GM12878 (cell line): ENCODE measurements at regions not wholly inside any gene's neighbourhood (a gene's known extent, or its start where the extent isn't known, plus 50 kb on each side); places are given as distances from the start of the nearest gene placed in this dataset.

Experiments used
- ATAC-seq: fragments of 200-7000 bp; cut with Tn5 transposase; 3 replicates; pipeline ENCODE4 v1.9.1; 2020; ENCODE audit warnings: mild to moderate bottlenecking, moderate library complexity
- BruUV-seq: library from RNA; stranded (reverse); fragments of 400-500 nt; replicated peaks from 2 replicates; lab custom pipeline; 2021; lab: Mats Ljungman, UMichigan
- CTCF ChIA-PET: fragments of 300-600 bp; sonication (Branson Sonifier 250); formaldehyde crosslinking; extraction: SDS; loops from one replicate; lab custom pipeline; 2021; ENCODE audit warnings: inconsistent platforms; lab: Yijun Ruan, JAX
- POLR2A ChIA-PET: fragments of 350-600 bp; formaldehyde crosslinking; extraction: SDS; loops from one replicate; lab custom pipeline; 2021; ENCODE audit warnings: inconsistent platforms; lab: Charles Lee
- RAD21 ChIA-PET: fragments of 300-600 bp; sonication (Branson Sonifier 250); formaldehyde crosslinking; loops from one replicate; lab custom pipeline; 2023; ENCODE audit warnings: antibody characterized with exemption; ENCODE audit not compliant: unreplicated experiment; lab: Charles Lee
- SMC1A ChIA-PET: fragments of 300-600 bp; sonication (Branson Sonifier 250); formaldehyde crosslinking; loops from one replicate; lab custom pipeline; 2023; ENCODE audit not compliant: unreplicated experiment, uncharacterized antibody; lab: Charles Lee
- DNase-seq: peaks from one replicate; pipeline ENCODE4 v3.0.0-alpha.2; 2011; ENCODE audit warnings: low read depth, low spot score
- FAIRE-seq: peaks from 3 replicates; lab custom pipeline; 2011; peaks lifted over from hg19 to GRCh38; lab: Jason Lieb, UNC
- H2AFZ ChIP-seq: 2 replicates; pipeline ENCODE4 v1.6.0; 2011; ENCODE audit warnings: low read depth, low read length, control low read depth; ENCODE audit not compliant: control insufficient read depth
- H3K27ac ChIP-seq: 2 replicates; pipeline ENCODE4 v1.5.1; 2011; ENCODE audit warnings: control low read depth; ENCODE audit not compliant: control insufficient read depth, insufficient read depth
- H3K27me3 ChIP-seq, 2 experiments: replicated peaks in 1 of 2; 2 replicates each; pipeline versions ENCODE4 v1.6.0 to v1.6.1; 2011; ENCODE audit warnings: low read length in 1 of 2; ENCODE audit not compliant: control insufficient read depth in 2 of 2, insufficient read depth in 2 of 2
- H3K36me3 ChIP-seq, 2 experiments: 2 replicates each; pipeline ENCODE4 v1.5.1; 2011; ENCODE audit warnings: low read length in 1 of 2; ENCODE audit not compliant: control insufficient read depth in 2 of 2, insufficient read depth in 2 of 2
- H3K4me1 ChIP-seq: 2 replicates; pipeline ENCODE4 v1.6.1; 2011; ENCODE audit warnings: mild to moderate bottlenecking, low read length, moderate library complexity, mixed read lengths; ENCODE audit not compliant: control insufficient read depth, insufficient read depth
- H3K4me2 ChIP-seq: 2 replicates; pipeline ENCODE4 v1.6.0; 2011; ENCODE audit warnings: control low read depth; ENCODE audit not compliant: control insufficient read depth, insufficient read depth
- H3K4me3 ChIP-seq: fragments of 200-600 bp; sonication (generic); 2 replicates; pipeline ENCODE4 v1.5.1; 2016
- H3K79me2 ChIP-seq: 2 replicates; pipeline ENCODE4 v1.6.0; 2011; ENCODE audit warnings: low read length; ENCODE audit not compliant: control insufficient read depth, insufficient read depth
- H3K9ac ChIP-seq: 2 replicates; pipeline ENCODE4 v1.8.0; 2011; ENCODE audit warnings: low read length, control low read depth, mixed read lengths; ENCODE audit not compliant: control insufficient read depth, insufficient read depth
- H3K9me3 ChIP-seq: replicated peaks from 3 replicates; pipeline ENCODE4 v1.5.1; 2011; ENCODE audit warnings: mild to moderate bottlenecking, low read length; ENCODE audit not compliant: control insufficient read depth, insufficient read depth
- H4K20me1 ChIP-seq: 2 replicates; pipeline ENCODE4 v1.6.0; 2011; ENCODE audit not compliant: control insufficient read depth, insufficient read depth
- BACH1 ChIP-seq: fragments of 450-650 bp; IDR thresholded peaks from 2 replicates; pipeline ENCODE4 v1.6.1; 2017; ENCODE audit warnings: mild to moderate bottlenecking, borderline replicate concordance
- CEBPB ChIP-seq, 2 experiments: fragments of 150-350 bp in 1 of 2; IDR thresholded peaks; 2 replicates each; pipeline ENCODE4 v1.6.1; 2012 to 2014; ENCODE audit warnings: low read depth in 2 of 2, low read length in 2 of 2, borderline replicate concordance in 1 of 2, inconsistent platforms in 1 of 2
- CHD4 ChIP-seq: fragments of 200-600 bp; sonication (generic); IDR thresholded peaks from 2 replicates; pipeline ENCODE4 v1.6.1; 2016; ENCODE audit warnings: mild to moderate bottlenecking
- CREB1 ChIP-seq: IDR thresholded peaks from 2 replicates; pipeline ENCODE4 v1.6.1; 2012; ENCODE audit warnings: low read depth, mild to moderate bottlenecking, inconsistent platforms
- DPF2 ChIP-seq: fragments of 450-650 bp; IDR thresholded peaks from 2 replicates; pipeline ENCODE4 v1.6.1; 2017; ENCODE audit warnings: mild to moderate bottlenecking
- GATAD2B ChIP-seq: fragments of 450-650 bp; conservative IDR thresholded peaks from 2 replicates; pipeline ENCODE4 v1.6.1; 2017; ENCODE audit warnings: low read depth, mild to moderate bottlenecking, moderate library complexity
- RAD51 ChIP-seq: fragments of 450-650 bp; IDR thresholded peaks from 2 replicates; pipeline ENCODE4 v1.6.1; 2016; ENCODE audit warnings: moderate library complexity, mild to moderate bottlenecking, inconsistent platforms
- RCOR1 ChIP-seq: conservative IDR thresholded peaks from 2 replicates; pipeline ENCODE4 v1.6.1; 2012; ENCODE audit warnings: low read depth, low read length, improper control_type of control experiment
- SREBF1 ChIP-seq: IDR thresholded peaks from 2 replicates; pipeline ENCODE4 v1.6.1; 2012; ENCODE audit warnings: mild to moderate bottlenecking, low read length
- SREBF2 ChIP-seq: IDR thresholded peaks from 2 replicates; pipeline ENCODE4 v1.6.1; 2012; ENCODE audit warnings: mild to moderate bottlenecking, low read length
- TCF12 ChIP-seq: IDR thresholded peaks from 2 replicates; pipeline ENCODE4 v1.6.1; 2011; ENCODE audit warnings: low read depth, mild to moderate bottlenecking, low read length
- ZNF217 ChIP-seq: fragments of 450-650 bp; IDR thresholded peaks from 2 replicates; pipeline ENCODE4 v1.6.1; 2017; ENCODE audit warnings: antibody characterized with exemption, mild to moderate bottlenecking
- ZNF24 ChIP-seq: fragments of 450-650 bp; IDR thresholded peaks from 2 replicates; pipeline ENCODE4 v1.6.1; 2017; ENCODE audit warnings: antibody characterized with exemption, mild to moderate bottlenecking
- WGBS: methylation state at CpG from one replicate; pipeline ENCODE4 v1.1.6; 2016; ENCODE audit warnings: low lambda C conversion rate; ENCODE audit not compliant: insufficient replicate concordance, insufficient coverage; ENCODE audit errors: missing lambda C conversion rate; 5-methylcytosine and 5-hydroxymethylcytosine counted together
- in situ Hi-C: fragments of 300-500 bp; cut with MboI; formaldehyde crosslinking; loops from 9 replicates; pipeline ENCODE4 v1.14.3; 2018; ENCODE audit warnings: mixed read lengths
- intact Hi-C: fragments of 100-400 bp; cut with micrococcal nuclease; formaldehyde crosslinking; loops from one replicate; pipeline ENCODE4 v1.14.2; 2022; ENCODE audit not compliant: unreplicated experiment
- TF ChIP-seq, protein P1 (sequence below): fragments of 450-650 bp; IDR thresholded peaks from 2 replicates; pipeline ENCODE4 v1.6.1; 2014; ENCODE audit warnings: mild to moderate bottlenecking
- TF ChIP-seq, protein P2 (sequence below): IDR thresholded peaks from 2 replicates; pipeline ENCODE4 v1.6.1; 2012; ENCODE audit warnings: low read depth, low read length, improper control_type of control experiment
- TF ChIP-seq, protein P3 (sequence below): IDR thresholded peaks from 2 replicates; pipeline ENCODE4 v1.6.1; 2012; ENCODE audit warnings: improper control_type of control experiment, low read depth, low read length; ENCODE audit not compliant: insufficient replicate concordance

DNA sequence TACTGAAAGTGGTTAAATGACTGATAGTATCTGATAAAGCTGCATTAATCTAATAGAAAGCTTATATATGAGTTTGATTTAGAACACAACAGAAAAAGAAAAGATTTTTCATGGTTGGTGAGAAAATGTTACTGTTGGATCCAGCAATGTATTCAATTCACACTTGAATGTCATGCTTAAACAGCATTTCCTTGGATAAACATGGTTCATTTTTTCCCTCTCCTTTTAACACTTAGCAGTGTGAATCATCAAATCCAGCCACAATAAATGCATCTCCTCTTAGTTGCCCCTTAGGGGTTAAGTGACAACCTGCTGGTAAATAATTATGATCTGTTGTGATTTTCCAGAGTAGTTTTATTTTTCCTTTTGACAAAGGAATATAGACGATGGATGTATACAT is 74.9 kb upstream of the GRIP1 start (continued):
- TF ChIP-seq BACH1 (no peak), SREBF1 (no peak), CREB1 (no peak), RCOR1 (no peak), CEBPB (IDR thresholded peaks at IDR 0.05; ENCODE audit: borderline replicate concordance in 1 of 2, low read depth in 2 of 2, low read length in 2 of 2) (no peak), TCF12 (no peak), CHD4 (no peak), SREBF2 (no peak)
- TF ChIP-seq, protein P1, sequence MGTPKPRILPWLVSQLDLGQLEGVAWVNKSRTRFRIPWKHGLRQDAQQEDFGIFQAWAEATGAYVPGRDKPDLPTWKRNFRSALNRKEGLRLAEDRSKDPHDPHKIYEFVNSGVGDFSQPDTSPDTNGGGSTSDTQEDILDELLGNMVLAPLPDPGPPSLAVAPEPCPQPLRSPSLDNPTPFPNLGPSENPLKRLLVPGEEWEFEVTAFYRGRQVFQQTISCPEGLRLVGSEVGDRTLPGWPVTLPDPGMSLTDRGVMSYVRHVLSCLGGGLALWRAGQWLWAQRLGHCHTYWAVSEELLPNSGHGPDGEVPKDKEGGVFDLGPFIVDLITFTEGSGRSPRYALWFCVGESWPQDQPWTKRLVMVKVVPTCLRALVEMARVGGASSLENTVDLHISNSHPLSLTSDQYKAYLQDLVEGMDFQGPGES: no peak
- TF ChIP-seq, protein P2, sequence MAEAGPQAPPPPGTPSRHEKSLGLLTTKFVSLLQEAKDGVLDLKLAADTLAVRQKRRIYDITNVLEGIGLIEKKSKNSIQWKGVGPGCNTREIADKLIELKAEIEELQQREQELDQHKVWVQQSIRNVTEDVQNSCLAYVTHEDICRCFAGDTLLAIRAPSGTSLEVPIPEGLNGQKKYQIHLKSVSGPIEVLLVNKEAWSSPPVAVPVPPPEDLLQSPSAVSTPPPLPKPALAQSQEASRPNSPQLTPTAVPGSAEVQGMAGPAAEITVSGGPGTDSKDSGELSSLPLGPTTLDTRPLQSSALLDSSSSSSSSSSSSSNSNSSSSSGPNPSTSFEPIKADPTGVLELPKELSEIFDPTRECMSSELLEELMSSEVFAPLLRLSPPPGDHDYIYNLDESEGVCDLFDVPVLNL: no peak

DNA sequence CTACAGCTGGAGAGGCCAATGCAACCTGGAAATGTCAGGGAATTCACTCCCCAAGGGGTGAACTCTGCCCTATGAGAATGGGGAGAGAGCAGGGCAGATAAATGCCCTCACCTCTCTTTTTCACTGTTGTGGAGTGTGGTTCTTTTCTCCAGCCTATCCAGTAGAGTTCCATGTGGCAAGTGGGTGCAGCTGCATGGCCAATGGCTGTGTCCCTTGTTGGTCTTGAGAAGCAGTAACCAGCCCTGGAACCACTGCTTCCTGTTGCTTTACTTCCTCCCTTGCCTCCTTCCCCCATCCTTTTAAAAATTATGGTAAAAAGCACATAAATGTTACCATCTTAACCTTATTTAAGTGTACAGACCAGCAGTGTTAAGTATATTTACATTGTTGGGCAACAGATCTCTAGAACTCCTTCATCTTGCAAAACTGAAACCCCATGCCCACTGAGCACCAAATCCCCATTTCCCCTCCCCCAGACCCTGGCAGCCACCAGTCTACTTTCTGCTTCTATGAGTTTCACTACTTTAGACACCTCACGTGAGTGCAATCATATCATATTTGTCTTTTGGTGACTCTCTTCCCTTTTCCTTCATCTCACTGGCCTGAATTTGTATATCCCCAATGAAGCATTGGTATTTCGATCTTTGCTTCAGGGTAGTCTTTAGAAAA is 77.0 kb upstream of the GRIP1 start:
- Histone ChIP-seq H3K9ac (no peak overlapping the region), H3K79me2 (no peaks in the 10 kb centered on the region), H3K9me3 (no peaks in the 10 kb centered on the region), H3K4me3 (no peak overlapping the region), H3K27ac (no peak overlapping the region), H3K4me2 (no peak overlapping the region), H3K36me3 (no peaks in the 10 kb centered on the region), H3K27me3 (no peaks in the 10 kb centered on the region), H2AFZ (no peak overlapping the region), H3K4me1 (no peaks in the 10 kb centered on the region), H4K20me1 (no peaks in the 10 kb centered on the region)
- intact Hi-C loops: no loop called here
- ATAC-seq (no peak), DNase-seq (no peak), FAIRE-seq (no peak)
- CTCF ChIA-PET: no interaction called here
- no TSS peak for BruUV-seq
- in situ Hi-C loops: no loop called here
- WGBS: 3% methylated on average over 2 of the region's 2 CpGs
- POLR2A ChIA-PET: no interaction called here
- RAD21 ChIA-PET: no interaction called here
- SMC1A ChIA-PET: no interaction called here
- TF ChIP-seq ZNF217 (no peak), GATAD2B (no peak), RAD51 (no peak), DPF2 (no peak), ZNF24 (no peak)
- TF ChIP-seq, protein P3, sequence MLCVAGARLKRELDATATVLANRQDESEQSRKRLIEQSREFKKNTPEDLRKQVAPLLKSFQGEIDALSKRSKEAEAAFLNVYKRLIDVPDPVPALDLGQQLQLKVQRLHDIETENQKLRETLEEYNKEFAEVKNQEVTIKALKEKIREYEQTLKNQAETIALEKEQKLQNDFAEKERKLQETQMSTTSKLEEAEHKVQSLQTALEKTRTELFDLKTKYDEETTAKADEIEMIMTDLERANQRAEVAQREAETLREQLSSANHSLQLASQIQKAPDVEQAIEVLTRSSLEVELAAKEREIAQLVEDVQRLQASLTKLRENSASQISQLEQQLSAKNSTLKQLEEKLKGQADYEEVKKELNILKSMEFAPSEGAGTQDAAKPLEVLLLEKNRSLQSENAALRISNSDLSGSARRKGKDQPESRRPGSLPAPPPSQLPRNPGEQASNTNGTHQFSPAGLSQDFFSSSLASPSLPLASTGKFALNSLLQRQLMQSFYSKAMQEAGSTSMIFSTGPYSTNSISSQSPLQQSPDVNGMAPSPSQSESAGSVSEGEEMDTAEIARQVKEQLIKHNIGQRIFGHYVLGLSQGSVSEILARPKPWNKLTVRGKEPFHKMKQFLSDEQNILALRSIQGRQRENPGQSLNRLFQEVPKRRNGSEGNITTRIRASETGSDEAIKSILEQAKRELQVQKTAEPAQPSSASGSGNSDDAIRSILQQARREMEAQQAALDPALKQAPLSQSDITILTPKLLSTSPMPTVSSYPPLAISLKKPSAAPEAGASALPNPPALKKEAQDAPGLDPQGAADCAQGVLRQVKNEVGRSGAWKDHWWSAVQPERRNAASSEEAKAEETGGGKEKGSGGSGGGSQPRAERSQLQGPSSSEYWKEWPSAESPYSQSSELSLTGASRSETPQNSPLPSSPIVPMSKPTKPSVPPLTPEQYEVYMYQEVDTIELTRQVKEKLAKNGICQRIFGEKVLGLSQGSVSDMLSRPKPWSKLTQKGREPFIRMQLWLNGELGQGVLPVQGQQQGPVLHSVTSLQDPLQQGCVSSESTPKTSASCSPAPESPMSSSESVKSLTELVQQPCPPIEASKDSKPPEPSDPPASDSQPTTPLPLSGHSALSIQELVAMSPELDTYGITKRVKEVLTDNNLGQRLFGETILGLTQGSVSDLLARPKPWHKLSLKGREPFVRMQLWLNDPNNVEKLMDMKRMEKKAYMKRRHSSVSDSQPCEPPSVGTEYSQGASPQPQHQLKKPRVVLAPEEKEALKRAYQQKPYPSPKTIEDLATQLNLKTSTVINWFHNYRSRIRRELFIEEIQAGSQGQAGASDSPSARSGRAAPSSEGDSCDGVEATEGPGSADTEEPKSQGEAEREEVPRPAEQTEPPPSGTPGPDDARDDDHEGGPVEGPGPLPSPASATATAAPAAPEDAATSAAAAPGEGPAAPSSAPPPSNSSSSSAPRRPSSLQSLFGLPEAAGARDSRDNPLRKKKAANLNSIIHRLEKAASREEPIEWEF: no peak
